Nephron (organoid): ENCODE measurements at regions not wholly inside any gene's neighbourhood (a gene's known extent, or its start where the extent isn't known, plus 50 kb on each side); places are given as distances from the start of the nearest gene placed in this dataset.

ENCODE experiments used
- H3K27ac Mint-ChIP-seq, 3 experiments: 2 replicates each; pipeline ENCODE4 v1.8.0; 2020; ENCODE audit warnings: mixed read lengths in 3 of 3, mild to moderate bottlenecking in 2 of 3, moderate library complexity in 1 of 3
- H3K27me3 Mint-ChIP-seq: 2 replicates; pipeline ENCODE4 v1.8.0; 2021; ENCODE audit warnings: low read depth, mild to moderate bottlenecking, moderate library complexity, mixed read lengths
- H3K36me3 Mint-ChIP-seq: 2 replicates; pipeline ENCODE4 v1.8.0; 2020; ENCODE audit warnings: low read depth, mixed read lengths
- H3K4me1 Mint-ChIP-seq: 2 replicates; pipeline ENCODE4 v1.8.0; 2020; ENCODE audit warnings: mixed read lengths
- H3K4me3 Mint-ChIP-seq, 3 experiments: 2 replicates each; pipeline ENCODE4 v1.8.0; 2020; ENCODE audit warnings: mild to moderate bottlenecking in 3 of 3, mixed read lengths in 3 of 3, moderate library complexity in 2 of 3
- H3K9me3 Mint-ChIP-seq: 2 replicates; pipeline ENCODE4 v1.8.0; 2020; ENCODE audit warnings: mixed read lengths
- TF ChIP-seq, protein P1 (sequence below), 3 experiments: fragments of 200-600 bp; sonication (generic); IDR thresholded peaks; one replicate each; pipeline ENCODE4 v1.5.0; 2021; ENCODE audit warnings: antibody characterized with exemption in 3 of 3; ENCODE audit not compliant: unreplicated experiment in 3 of 3

DNA sequence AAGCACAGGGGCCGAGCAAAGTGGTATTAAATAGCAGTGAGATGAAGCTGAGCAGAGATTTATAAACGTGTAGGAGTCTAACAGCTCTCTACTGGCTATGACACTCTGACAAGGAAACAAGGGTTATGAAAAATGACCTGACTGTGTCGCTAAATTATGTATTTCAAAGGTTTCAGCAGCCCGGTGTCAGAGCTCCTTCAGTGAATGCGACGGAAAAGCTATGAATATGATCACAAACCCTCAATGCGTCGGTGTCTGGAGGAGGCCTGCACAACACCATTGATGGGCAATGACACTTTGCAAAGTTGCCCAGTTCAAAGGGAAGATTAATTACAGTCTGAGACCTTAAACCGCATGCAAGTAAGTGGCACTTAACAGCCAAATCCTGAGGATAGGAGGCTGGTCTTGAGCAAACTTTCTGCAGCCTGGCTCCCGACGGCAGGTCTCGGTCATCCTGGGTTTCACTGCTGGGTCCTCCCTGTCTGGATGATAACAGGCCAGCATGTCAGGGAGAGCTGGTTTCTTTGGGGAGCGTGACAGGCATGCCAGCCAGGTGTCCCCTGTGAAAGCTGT, 615.1 kb upstream of the SALL3 start:
- Mint-ChIP-seq H3K9me3 (no peaks in the 10 kb centered on the region), H3K4me3 (no peak overlapping the region), H3K36me3 (no peaks in the 10 kb centered on the region), H3K27ac (no peak overlapping the region), H3K4me1 (peaks cover 16% of the 10 kb centered on the region), H3K27me3 (peaks cover 22% of the 10 kb centered on the region)
- TF ChIP-seq, protein P1, sequence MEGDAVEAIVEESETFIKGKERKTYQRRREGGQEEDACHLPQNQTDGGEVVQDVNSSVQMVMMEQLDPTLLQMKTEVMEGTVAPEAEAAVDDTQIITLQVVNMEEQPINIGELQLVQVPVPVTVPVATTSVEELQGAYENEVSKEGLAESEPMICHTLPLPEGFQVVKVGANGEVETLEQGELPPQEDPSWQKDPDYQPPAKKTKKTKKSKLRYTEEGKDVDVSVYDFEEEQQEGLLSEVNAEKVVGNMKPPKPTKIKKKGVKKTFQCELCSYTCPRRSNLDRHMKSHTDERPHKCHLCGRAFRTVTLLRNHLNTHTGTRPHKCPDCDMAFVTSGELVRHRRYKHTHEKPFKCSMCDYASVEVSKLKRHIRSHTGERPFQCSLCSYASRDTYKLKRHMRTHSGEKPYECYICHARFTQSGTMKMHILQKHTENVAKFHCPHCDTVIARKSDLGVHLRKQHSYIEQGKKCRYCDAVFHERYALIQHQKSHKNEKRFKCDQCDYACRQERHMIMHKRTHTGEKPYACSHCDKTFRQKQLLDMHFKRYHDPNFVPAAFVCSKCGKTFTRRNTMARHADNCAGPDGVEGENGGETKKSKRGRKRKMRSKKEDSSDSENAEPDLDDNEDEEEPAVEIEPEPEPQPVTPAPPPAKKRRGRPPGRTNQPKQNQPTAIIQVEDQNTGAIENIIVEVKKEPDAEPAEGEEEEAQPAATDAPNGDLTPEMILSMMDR (IDR thresholded peaks at IDR 0.05; ENCODE audit: unreplicated experiment in 3 of 3) = no peak

DNA sequence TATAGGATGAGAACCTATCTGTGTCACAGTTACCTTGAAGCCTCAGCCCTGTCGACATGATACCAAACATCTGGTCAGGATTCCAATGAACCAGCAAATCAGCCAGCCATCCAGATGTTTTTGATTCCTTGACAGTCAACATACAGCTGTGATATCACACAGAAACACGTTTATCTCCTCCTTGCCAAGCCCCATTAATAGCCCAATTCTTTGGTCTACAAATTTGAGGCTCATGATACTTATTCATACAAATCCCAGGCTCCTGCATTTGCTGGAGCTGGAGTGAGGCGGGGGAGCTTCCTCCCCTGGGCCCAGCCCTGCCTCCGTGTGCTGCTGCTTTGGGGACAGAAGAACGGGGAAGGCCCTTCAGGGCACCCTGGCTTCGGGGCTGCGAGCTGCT, 611.6 kb upstream of the SALL3 start:
- no peaks in the 10 kb centered on the region for H3K36me3 Mint-ChIP-seq
- H3K27me3 Mint-ChIP-seq = peaks cover 17% of the 10 kb centered on the region
- H3K9me3 Mint-ChIP-seq = no peaks in the 10 kb centered on the region
- H3K4me3 Mint-ChIP-seq = no peak overlapping the region
- peaks cover 16% of the 10 kb centered on the region for H3K4me1 Mint-ChIP-seq
- peak overlapping the region in 1 of 3 experiments; percentile 30 for H3K27ac Mint-ChIP-seq
- TF ChIP-seq, protein P1 (IDR thresholded peaks at IDR 0.05; ENCODE audit: unreplicated experiment in 3 of 3) = no peak

DNA sequence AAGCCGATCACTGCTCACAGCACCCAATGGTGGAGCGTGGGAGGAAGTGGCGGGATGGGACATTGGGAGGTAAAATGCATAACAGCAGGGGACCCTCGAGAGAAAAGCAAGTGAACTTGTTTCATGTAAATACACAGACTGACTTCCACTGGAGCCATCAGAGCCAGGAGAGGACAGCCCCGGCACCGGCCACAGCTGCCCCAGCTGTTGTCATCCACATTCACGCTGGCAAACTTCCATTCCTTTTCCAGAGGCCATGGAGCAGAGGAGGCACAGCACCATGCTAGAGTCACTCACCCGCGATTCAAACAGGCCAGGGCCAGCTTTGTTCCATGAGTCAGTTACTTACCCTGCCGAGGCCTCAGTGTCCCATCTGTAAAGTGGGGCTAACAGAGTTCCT, 610.9 kb upstream of the SALL3 start:
- TF ChIP-seq, protein P1 (IDR thresholded peaks at IDR 0.05; ENCODE audit: unreplicated experiment in 3 of 3) = no peak
- Mint-ChIP-seq H3K9me3 (no peaks in the 10 kb centered on the region), H3K27me3 (peaks cover 16% of the 10 kb centered on the region), H3K4me3 (no peak overlapping the region), H3K4me1 (peaks cover 15% of the 10 kb centered on the region), H3K36me3 (no peaks in the 10 kb centered on the region), H3K27ac (no peak overlapping the region)

DNA sequence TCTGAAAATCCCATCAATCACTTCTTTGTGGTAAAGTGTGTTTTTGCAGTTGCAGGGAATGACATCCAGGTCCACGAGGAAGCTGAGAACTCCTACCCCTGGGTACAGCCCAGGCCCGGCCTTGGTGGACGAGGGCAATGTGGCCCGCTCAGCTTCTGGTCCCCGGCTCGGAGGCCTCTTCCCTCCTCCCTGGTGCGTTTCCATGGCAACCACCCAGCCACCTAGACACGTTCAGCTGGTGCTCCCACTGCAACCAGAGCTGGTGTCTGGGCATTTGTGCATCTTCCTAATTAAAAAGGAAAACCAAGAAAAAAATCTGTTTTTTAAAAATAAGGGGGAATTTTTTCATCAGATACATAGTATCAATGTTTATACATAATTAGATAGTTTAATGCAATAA, 603.6 kb upstream of the SALL3 start:
- Mint-ChIP-seq H3K27ac (no peak overlapping the region), H3K4me3 (no peak overlapping the region), H3K36me3 (no peaks in the 10 kb centered on the region), H3K27me3 (peaks cover 24% of the 10 kb centered on the region), H3K4me1 (no peaks in the 10 kb centered on the region), H3K9me3 (no peaks in the 10 kb centered on the region)
- TF ChIP-seq, protein P1 (IDR thresholded peaks at IDR 0.05; ENCODE audit: unreplicated experiment in 3 of 3) = no peak

DNA sequence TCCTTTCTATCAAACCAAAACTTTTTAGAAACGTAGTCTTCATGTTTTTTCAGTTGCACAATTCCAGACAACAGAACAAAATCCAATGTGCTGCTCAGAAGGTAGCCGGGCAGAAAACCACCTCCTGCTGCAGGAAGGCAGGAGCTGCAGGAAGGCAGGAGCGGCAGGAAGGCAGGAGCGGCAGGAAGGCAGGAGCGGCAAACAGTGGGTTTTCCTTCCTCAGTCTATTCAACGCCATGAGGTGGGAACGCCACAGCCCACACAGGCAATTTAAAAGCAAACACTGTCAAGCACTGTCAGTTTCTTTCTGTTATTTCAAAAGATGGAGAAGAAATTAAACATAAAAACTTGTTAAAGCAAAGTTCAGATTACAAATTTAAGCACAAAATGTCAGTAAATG, 601.2 kb upstream of the SALL3 start:
- Mint-ChIP-seq H3K27ac (no peak overlapping the region), H3K27me3 (peaks cover 24% of the 10 kb centered on the region), H3K4me1 (no peaks in the 10 kb centered on the region), H3K4me3 (no peak overlapping the region), H3K36me3 (no peaks in the 10 kb centered on the region), H3K9me3 (no peaks in the 10 kb centered on the region)
- TF ChIP-seq, protein P1 (IDR thresholded peaks at IDR 0.05; ENCODE audit: unreplicated experiment in 3 of 3) = peak in 1 of 3 experiments; percentile 5

DNA sequence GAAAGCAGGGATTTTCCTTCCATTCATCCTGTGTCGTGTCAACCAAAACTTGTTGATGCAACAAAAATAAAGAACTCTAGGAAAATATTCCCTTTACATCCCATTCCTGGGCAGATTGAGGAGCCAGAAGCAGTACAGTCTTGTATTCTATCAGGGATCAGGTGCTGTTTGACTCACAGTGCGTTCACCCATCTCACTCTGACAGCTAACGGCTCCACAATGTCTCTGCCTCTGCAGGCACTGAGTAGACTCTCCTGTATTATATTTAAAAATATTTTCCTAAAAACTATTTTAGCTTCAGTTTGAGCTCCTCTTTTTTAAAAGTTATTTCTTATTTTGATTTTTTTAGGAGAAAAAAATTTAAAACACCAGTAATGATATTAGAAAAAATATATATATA, 600.6 kb upstream of the SALL3 start:
- no peak overlapping the region for H3K4me3 Mint-ChIP-seq
- H3K36me3 Mint-ChIP-seq = no peaks in the 10 kb centered on the region
- no peak overlapping the region for H3K27ac Mint-ChIP-seq
- peaks cover 24% of the 10 kb centered on the region for H3K27me3 Mint-ChIP-seq
- H3K4me1 Mint-ChIP-seq = no peaks in the 10 kb centered on the region
- peaks cover under 1% of the 10 kb centered on the region for H3K9me3 Mint-ChIP-seq
- TF ChIP-seq, protein P1 (IDR thresholded peaks at IDR 0.05; ENCODE audit: unreplicated experiment in 3 of 3) = no peak
